GM19463 (cell line): ENCODE measurements at regions not wholly inside any gene's neighbourhood (a gene's known extent, or its start where the extent isn't known, plus 50 kb on each side); places are given as distances from the start of the nearest gene placed in this dataset.
"Not testable (repeated sequence)": the region's sequence is repeated elsewhere in the genome, so short reads cannot be mapped to it uniquely, and the experiment has no call there.

Experiments
- ATAC-seq: cut with Tn5 transposase; IDR thresholded peaks from one replicate; pipeline ENCODE4 v1.9.1; 2021; ENCODE audit warnings: mild to moderate bottlenecking, moderate library complexity; ENCODE audit not compliant: unreplicated experiment

GRCh38 chr6:166253778-166254204 lies 54.4 kb downstream of the PRR18 start:
- ATAC-seq = no peak

GRCh38 chr6:166253281-166253681 lies 54.9 kb downstream of the PRR18 start:
- no peak for ATAC-seq

GRCh38 chr6:166252601-166253000 lies 55.6 kb downstream of the PRR18 start:
- no peak for ATAC-seq

DNA sequence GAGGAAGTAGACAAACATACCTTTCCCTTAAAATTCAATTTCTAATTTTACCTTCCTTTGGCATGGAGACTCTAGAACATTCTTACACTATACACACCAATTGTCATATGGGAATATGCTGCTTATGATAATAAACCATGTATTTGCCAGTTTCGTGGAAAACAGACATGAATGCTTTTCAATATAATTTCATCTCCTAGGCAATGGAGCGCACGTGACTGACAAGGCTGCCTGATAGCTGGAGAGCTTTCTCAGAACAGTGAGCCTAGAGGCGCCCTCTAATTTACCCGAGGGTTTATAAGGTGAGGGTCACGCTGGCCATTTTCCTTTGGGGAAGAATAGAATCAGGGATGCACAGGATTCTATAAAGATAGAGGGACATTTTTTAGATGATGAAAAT lies 56.5 kb downstream of the PRR18 start:
- ATAC-seq = no peak

- no peak for ATAC-seq
These were observed 57.0 kb downstream of the PRR18 start for GRCh38 chr6:166251211-166251610.

- ATAC-seq = not testable (repeated sequence)
These were observed 59.0 kb downstream of the PRR18 start for GRCh38 chr6:166249061-166249785.

DNA sequence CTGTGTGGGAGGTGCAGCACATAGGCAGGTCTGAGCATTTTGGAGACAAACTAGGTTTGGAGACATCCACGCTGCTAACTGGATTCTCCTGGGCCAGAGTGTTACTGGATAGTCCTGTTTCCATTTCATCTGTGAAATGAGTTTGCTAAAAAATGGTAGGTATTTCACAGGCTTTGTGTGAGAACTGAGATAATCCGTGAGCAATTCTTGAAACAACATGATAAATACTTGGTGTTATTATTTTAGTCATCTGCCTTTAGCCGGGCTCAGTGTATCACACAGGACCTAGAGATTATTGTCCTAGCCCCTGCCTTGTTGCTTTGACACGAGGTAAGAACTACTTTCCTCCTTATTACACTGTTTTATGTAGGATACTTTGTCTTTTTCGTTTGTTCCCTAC lies 63.0 kb downstream of the PRR18 start:
- ATAC-seq = no peak

DNA sequence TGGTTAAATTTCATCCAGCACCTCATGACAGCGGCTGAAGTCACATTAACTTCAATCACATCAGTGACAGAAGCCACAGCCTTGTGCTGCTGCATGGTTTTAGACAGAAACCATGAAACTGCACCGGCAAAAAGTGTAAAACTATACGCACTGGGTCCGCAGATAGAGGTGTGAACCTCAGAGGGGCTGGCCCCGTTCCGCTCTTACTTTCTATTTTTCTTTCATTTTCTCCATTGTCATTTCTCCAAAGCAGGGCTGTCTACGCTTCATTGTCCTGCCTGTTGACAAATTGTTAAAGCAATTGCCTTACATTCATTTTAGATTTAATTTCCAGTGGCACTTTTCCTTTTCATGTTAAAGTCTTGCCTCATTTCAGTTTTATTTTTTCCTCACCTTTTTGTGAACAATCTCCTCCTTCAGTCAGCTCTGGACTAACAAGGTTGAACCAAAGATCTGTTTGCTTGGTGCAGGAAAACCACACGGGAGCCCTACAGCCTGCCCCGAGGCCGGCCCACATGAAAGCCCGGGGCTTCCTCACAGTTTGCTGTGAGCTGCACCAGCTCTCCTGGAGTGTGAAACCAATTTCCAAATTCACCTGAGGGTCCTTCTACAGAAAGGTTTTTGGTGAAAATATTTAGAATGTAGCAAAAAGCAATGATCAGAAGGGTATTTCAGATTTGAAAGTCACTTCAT lies 63.7 kb downstream of the PRR18 start:
- ATAC-seq = peak; percentile 86

DNA sequence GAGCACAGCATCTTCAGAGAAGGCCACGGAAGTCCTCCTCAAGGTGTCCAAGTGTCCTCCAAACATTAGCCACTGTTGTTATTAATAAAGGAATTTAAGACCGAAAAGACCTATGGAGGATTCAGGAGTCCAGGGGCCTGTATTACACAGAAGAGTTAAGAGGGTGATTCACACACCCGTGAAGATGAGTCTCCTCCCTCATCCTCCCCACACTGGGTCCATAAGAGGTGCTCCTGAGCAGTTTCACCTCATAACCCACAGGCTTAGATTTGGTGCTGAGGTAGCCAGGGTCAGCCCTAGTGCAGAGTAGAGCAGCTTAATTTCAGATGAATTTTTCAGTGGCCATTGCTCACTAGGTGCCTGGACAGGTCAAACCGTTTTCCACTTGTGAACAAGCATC lies 65.3 kb downstream of the PRR18 start:
- ATAC-seq = no peak

- no peak for ATAC-seq
These were observed 66.2 kb downstream of the PRR18 start for GRCh38 chr6:166241974-166242373.

GRCh38 chr6:166240889-166241288 lies 67.3 kb downstream of the PRR18 start:
- ATAC-seq = no peak

DNA sequence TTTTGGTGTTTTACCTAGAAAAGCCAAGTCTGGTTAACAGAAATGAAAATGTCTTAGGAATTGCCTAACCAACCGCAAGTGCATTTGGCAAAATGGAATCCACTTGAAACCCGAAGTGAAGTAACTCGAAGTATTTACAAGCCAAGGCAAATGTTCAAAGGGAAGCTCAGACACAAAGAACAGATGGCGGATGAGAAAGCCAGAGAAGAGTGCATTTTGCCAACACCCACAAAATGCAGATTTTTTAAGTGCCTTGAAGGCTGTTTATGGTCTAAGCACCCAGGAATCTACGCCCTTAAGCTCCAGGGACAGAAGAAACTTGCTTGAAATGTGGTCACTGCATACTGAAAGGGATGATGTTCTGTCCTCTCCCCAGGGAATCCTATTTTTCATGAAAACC lies 70.0 kb upstream of the TBXT start:
- ATAC-seq = no peak

DNA sequence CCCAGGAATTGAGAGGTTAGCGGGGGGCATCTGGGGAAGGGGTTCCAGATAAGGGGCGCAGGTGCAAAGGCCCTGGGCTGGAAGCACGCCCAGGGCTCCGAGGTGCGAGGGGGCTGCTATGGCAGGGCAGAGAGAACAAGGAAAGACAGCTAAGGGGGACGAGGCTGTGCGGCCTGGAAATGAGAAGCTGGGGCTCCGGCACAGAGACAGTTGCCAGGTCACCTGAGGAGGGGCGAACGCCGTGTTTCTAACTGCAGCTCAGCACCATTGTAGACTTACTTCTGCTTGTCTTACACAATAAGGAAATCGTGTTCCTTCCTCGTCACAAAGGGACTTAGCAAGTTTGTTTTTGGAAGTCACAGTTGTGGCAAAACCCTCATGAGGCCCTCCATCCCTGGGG lies 68.9 kb upstream of the TBXT start:
- ATAC-seq = no peak

- no peak for ATAC-seq
These were observed 68.1 kb upstream of the TBXT start for GRCh38 chr6:166235666-166236292.

DNA sequence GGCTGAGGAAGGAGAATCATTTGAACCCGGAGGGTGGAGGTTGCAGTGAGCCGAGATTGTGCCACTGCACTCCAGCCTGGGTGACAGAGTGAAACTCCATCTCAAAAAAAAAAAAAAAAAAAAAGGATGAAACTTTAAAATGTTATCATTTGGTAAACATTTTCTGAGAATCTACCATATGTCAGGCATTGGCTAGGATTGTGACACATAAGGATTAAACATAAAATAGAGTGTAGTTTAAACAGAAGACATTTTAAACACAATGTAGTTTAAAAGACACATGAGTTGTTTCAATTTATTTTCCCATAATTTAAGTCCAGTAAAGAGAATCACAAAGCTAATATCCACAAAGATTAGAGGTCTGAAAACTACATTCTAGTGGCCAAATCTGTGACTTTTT lies 63.5 kb upstream of the TBXT start:
- ATAC-seq = not testable (repeated sequence)

GRCh38 chr6:166228839-166229528 lies 61.3 kb upstream of the TBXT start:
- no peak for ATAC-seq

GRCh38 chr6:166228425-166228824 lies 60.8 kb upstream of the TBXT start:
- no peak for ATAC-seq

DNA sequence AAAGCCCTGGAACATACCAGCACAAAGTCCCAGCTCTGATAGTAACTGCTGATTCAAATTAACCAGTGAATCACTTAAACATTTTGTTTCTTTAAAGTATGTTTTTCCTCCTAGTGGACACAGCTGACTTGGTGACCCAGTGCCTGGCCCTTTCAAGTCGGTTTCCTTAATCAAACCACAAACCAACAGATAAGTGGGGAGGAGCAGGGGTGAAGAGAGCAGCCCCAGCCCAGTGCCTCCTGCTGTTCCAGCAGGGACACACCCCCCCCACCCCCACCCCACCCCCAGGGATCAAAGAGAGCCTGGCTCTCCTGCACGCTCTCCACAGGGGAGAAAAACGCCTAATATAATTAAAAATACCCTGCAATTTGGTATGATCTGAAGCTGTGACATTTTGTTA lies 55.4 kb upstream of the TBXT start:
- ATAC-seq = no peak

GRCh38 chr6:166222631-166223030 lies 55.0 kb upstream of the TBXT start:
- ATAC-seq = no peak

DNA sequence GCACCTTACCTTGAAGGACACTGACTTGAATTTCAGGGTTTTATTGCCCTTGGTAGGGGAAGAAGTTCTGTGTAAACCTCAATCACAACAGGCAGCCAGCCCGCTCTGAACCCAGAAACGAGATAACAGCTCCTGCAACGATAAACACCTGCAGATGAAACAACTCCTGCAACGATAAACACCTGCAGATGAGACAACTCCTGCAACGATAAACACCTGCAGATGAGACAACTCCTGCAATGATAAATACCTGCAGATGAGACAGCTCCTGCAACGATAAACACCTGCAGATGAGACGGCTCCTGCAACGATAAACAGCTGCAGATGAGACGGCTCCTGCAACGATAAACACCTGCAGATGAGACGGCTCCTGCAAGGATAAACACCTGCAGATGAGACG lies 54.0 kb upstream of the TBXT start:
- ATAC-seq = no peak

DNA sequence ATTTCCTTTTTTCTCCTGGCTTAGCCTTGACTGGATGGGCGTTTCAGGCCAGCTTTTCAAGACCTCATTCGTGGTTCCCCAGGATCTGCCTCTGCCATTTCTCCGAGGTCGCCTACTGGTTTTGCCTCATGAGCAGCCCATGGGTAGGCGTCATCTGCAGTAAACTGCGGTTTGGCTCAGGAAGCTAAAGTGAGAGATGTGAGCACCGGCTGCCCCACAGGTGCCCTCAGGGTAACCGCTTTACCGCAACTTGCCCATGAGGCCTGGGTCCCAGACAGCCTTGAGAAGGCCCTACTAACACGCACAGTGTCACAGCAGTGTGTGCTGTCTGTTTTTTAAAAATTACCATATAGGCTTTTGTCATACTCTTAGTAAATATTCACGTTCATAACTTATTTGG lies 53.4 kb upstream of the TBXT start:
- no peak for ATAC-seq
